CD4-positive, alpha-beta T cell (primary cell): ENCODE measurements at regions not wholly inside any gene's neighbourhood (a gene's known extent, or its start where the extent isn't known, plus 50 kb on each side); places are given as distances from the start of the nearest gene placed in this dataset.

Source experiments
- ATAC-seq: fragments of 200-7000 bp; cut with Tn5 transposase; one replicate; pipeline ENCODE4 v1.10.0; 2022; ENCODE audit warnings: mild to moderate bottlenecking; ENCODE audit not compliant: poor library complexity
- CTCF ChIA-PET: fragments of 350-600 bp; sonication (Branson Sonifier 250); formaldehyde crosslinking; loops from one replicate; lab custom pipeline; 2021; ENCODE audit warnings: antibody characterized with exemption, inconsistent platforms; lab: Charles Lee
- POLR2A ChIA-PET: fragments of 350-600 bp; sonication (Branson Sonifier 250); formaldehyde crosslinking; loops from one replicate; lab custom pipeline; 2021; ENCODE audit warnings: antibody characterized with exemption, inconsistent platforms; lab: Charles Lee
- DNase-seq, 14 experiments: peaks; one replicate each; pipeline ENCODE4 v3.0.0-alpha.2; 2013 to 2020; ENCODE audit warnings: mixed read lengths in 2 of 14
- H3K27ac ChIP-seq, 2 donors: one replicate each; pipeline versions ENCODE4 v1.5.1 to v1.7.0; 2013; ENCODE audit warnings: low read length in 2 of 2, low read depth in 1 of 2, mild to moderate bottlenecking in 1 of 2
- H3K27me3 ChIP-seq, 2 experiments: 1 replicate in 1 of 2; 2 replicates in 1 of 2; pipeline versions ENCODE4 v1.6.1 to v1.7.0; 2013; ENCODE audit warnings: low read length in 2 of 2, control low read depth in 1 of 2, mild to moderate bottlenecking in 1 of 2, moderate library complexity in 1 of 2; ENCODE audit not compliant: insufficient read depth in 2 of 2, control insufficient read depth in 1 of 2
- H3K36me3 ChIP-seq: one replicate; pipeline ENCODE4 v1.6.1; 2013; ENCODE audit warnings: low read length, control low read depth; ENCODE audit not compliant: insufficient read depth
- H3K4me1 ChIP-seq: one replicate; pipeline ENCODE4 v1.6.1; 2013; ENCODE audit warnings: low read length, control low read depth; ENCODE audit not compliant: insufficient read depth
- H3K4me3 ChIP-seq: one replicate; pipeline ENCODE4 v1.5.1; 2013; ENCODE audit warnings: mild to moderate bottlenecking, low read length, moderate library complexity
- H3K9me3 ChIP-seq, 2 experiments: 1 replicate in 1 of 2; 2 replicates in 1 of 2; pipeline versions ENCODE4 v1.6.1 to v1.7.0; 2013; ENCODE audit warnings: low read length in 2 of 2, mild to moderate bottlenecking in 2 of 2, control low read depth in 1 of 2, moderate library complexity in 1 of 2; ENCODE audit not compliant: control insufficient read depth in 1 of 2, insufficient read depth in 1 of 2
- H3K27ac Mint-ChIP-seq: one replicate; pipeline ENCODE4 v1.8.0; 2020; ENCODE audit warnings: mixed read lengths
- H3K27me3 Mint-ChIP-seq: one replicate; pipeline ENCODE4 v1.8.0; 2021; ENCODE audit warnings: mixed read lengths
- H3K36me3 Mint-ChIP-seq: one replicate; pipeline ENCODE4 v1.8.0; 2021; ENCODE audit warnings: low read depth, mixed read lengths
- H3K4me1 Mint-ChIP-seq: one replicate; pipeline ENCODE4 v1.8.0; 2021; ENCODE audit warnings: low read depth, mixed read lengths
- H3K4me3 Mint-ChIP-seq: one replicate; pipeline ENCODE4 v1.8.0; 2020; ENCODE audit warnings: mild to moderate bottlenecking, mixed read lengths
- H3K9me3 Mint-ChIP-seq: one replicate; pipeline ENCODE4 v1.8.0; 2020; ENCODE audit warnings: mixed read lengths
- CTCF ChIP-seq: fragments of 200-600 bp; IDR thresholded peaks from one replicate; pipeline ENCODE4 v1.8.0; 2022; ENCODE audit warnings: antibody characterized with exemption, mild to moderate bottlenecking
- intact Hi-C, 2 experiments: fragments of 100-400 bp; cut with DNase I in 1 of 2; cut with micrococcal nuclease in 1 of 2; formaldehyde crosslinking; loops; one replicate each; pipeline versions ENCODE4 v1.15.1 to v1.9.0; 2023 to 2025; cut with DNase I, micrococcal nuclease

- ATAC-seq = no peak
- DNase-seq = no peak
- Histone ChIP-seq H3K4me3 (no peak overlapping the region), H3K27ac (no peak overlapping the region), H3K27me3 (peaks cover 8 to 17% of the 10 kb centered on the region in 2 experiments), H3K4me1 (no peaks in the 10 kb centered on the region), H3K36me3 (no peaks in the 10 kb centered on the region), H3K9me3 (no peaks in the 10 kb centered on the region)
- ChIA-PET POLR2A (no interaction called here), CTCF (no interaction called here)
- Mint-ChIP-seq H3K36me3 (no peaks in the 10 kb centered on the region), H3K27me3 (peaks cover 29% of the 10 kb centered on the region), H3K27ac (no peak overlapping the region), H3K9me3 (no peaks in the 10 kb centered on the region), H3K4me1 (no peaks in the 10 kb centered on the region), H3K4me3 (no peak overlapping the region)
- intact Hi-C loops = no loop called here
- no peak for TF ChIP-seq CTCF
Measured at GRCh38 chr13:44045180-44045562, 165.5 kb downstream of the LACC1 start.

GRCh38 chr13:44046428-44046827 is 166.7 kb downstream of the LACC1 start:
- H3K27me3 Mint-ChIP-seq = peaks cover 29% of the 10 kb centered on the region

GRCh38 chr13:44048326-44048725 is 168.6 kb downstream of the LACC1 start:
- intact Hi-C loops = loop anchor here in 1 of 2 experiments (2.0 kb wide), 1 partner anchor 390 kb away; no protein-coding TSS in a partner anchor
- H3K4me3 ChIP-seq = no peak overlapping the region
- H3K36me3 ChIP-seq = no peaks in the 10 kb centered on the region
- H3K4me1 ChIP-seq = no peaks in the 10 kb centered on the region
- ChIA-PET POLR2A (no interaction called here), CTCF (interaction anchor here (1.8 kb wide), 1 partner anchor 390 kb away, joined by 5 read pairs; no protein-coding TSS in a partner anchor)
- no peak overlapping the region for H3K27ac Mint-ChIP-seq
- DNase-seq (no peak), ATAC-seq (no peak)
- H3K9me3 ChIP-seq = no peaks in the 10 kb centered on the region
- H3K36me3 Mint-ChIP-seq = no peaks in the 10 kb centered on the region
- no peak overlapping the region for H3K27ac ChIP-seq
- peaks cover 8 to 35% of the 10 kb centered on the region in 2 experiments for H3K27me3 ChIP-seq
- H3K4me1 Mint-ChIP-seq = no peaks in the 10 kb centered on the region
- peaks cover 37% of the 10 kb centered on the region for H3K27me3 Mint-ChIP-seq
- TF ChIP-seq CTCF = no peak
- no peaks in the 10 kb centered on the region for H3K9me3 Mint-ChIP-seq
- H3K4me3 Mint-ChIP-seq = no peak overlapping the region

More at GRCh38 chr13:44046428-44046827, 166.7 kb downstream of the LACC1 start:
- intact Hi-C loops = no loop called here
- no peak for ATAC-seq
- no peak for TF ChIP-seq CTCF
- Mint-ChIP-seq H3K9me3 (no peaks in the 10 kb centered on the region), H3K4me1 (no peaks in the 10 kb centered on the region), H3K27ac (no peak overlapping the region), H3K36me3 (no peaks in the 10 kb centered on the region), H3K4me3 (no peak overlapping the region)
- ChIA-PET CTCF (no interaction called here), POLR2A (no interaction called here)
- Histone ChIP-seq H3K36me3 (no peaks in the 10 kb centered on the region), H3K27ac (no peak overlapping the region), H3K4me3 (no peak overlapping the region), H3K4me1 (no peaks in the 10 kb centered on the region), H3K9me3 (no peaks in the 10 kb centered on the region), H3K27me3 (peaks cover 8 to 23% of the 10 kb centered on the region in 2 experiments)
- no peak for DNase-seq
